ENCODE measurements at regions not wholly inside any gene's neighbourhood (a gene's known extent, or its start where the extent isn't known, plus 50 kb on each side); places are given as distances from the start of the nearest gene placed in this dataset.
"Not testable (repeated sequence)": the region's sequence is repeated elsewhere in the genome, so short reads cannot be mapped to it uniquely, and the experiment has no call there.

DNA sequence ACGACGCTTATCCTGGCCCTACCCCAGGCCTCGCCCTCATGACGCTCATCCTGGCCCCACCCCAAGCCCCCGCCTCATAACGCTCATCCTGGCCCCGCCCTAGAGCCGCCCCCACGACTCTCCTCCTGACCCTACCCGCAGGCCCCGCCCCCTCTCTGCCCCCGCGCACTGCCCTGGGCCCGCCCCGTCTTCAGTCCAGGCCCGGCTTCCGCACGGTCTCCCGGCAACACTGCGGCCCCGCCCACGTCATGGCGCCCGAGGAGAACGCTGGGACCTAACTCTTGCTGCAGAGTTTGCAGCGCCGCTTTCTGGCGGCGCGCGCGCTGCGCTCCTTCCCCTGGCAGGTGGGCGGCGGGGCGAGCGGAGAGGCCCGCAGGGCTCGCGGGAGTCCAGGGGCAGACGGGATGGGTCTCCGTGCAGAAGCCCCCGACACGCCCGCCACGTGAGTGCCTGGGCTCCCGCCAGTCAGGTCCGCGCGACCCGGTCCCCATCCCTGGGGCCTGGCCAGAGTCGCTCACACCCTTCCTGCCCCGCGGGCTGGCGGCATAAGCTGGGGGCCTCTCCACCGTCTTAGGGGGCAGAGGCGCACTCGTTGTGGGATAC, 52.5 kb upstream of the ROPN1B start:
- peak; percentile 88 for DNase-seq (ENCODE audit: low read depth in 2 of 2)

DNA sequence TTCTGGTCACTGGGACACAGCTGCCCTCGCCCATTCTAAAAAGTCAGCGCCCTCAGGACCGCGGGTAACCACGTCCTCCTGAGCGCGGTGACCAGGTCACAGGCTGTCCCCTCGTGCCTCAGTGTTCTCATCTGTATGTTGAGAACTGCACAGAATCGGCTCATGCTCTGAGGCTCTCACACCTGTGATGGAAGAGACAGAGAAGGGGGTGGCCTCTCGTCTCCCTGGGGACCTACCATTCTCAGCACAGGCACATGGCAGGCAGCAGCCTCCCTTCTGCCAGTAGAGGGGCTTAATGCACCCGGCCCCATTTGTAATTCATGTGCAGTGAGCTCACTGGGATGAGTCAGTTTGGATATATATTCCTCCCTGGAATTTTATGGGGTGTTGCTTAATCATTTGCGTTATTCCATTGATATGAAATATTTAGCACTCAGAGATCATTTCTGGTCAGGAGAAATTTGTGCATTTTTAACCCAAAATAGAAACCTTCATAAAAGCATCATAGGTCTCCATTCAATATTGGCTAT, 51.9 kb upstream of the ROPN1B start:
- DNase-seq (ENCODE audit: low read depth in 2 of 2) = peak; percentile 61 to 63

DNA sequence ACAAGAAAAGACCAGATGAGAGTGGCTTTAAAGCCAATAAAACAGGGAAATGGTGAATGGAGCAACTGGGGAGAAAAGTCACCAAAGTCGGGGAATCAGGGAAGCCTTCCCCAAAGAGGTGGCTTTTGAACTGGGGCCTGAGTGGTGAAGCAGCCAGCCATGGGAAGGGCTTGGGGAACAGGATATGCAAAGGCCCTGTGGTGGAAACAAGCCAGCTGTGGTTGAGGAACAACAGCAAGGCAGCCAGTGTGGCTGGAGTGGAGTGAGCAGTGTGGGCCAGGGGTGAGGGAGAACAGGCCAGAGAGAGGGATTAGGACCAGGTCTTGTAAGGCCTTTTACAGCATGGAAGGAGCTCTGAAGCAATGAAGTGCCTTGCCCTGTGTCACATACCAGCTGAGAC, 51.0 kb upstream of the ROPN1B start:
- not testable (repeated sequence) for DNase-seq (ENCODE audit: low read depth in 2 of 2)

DNA sequence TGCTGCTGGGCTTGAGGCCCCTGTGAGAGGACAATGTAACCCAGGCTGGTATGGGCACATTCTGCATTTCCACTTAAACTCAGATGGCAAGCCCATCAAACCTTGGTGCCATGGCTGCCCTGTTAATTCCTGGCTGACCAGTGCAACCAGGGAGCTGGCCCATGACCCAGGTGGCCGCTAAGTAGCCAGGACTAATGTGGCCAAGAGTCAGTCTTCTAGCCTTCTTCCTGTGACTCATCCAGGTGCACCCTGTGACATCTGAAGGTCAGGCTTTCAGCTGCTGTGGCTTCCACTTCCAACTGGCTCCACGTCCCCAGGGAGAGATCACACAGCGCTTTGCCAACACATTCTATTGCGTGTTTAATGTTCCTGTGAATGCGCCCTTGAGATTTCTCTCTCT, 50.5 kb upstream of the ROPN1B start:
- DNase-seq (ENCODE audit: low read depth in 2 of 2) = not testable (repeated sequence)

DNA sequence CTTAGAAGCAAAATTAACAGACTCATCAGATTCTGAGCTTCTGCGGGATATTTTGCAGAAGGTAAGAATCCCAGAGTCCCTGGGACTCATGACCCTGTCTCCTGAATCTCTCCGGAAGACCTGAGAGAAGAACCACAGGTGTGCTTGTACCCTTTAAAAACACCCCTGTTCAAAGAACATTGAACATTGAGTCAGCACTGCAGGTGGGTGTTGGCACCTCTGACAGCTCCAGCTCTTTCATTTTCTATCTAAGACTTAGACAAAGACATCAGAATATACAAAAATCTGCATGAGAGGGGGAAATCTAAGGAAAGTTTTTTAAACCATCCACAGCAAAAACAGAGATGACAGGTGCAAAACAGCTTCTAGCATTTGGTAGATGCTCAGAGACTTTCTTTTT, 50.1 kb upstream of the ROPN1B start:
- DNase-seq (ENCODE audit: low read depth in 2 of 2) = not testable (repeated sequence)

Data from fibroblast of skin of left biceps (primary cell).